Lower lobe of right lung (tissue), 2 donors: ENCODE measurements at regions not wholly inside any gene's neighbourhood (a gene's known extent, or its start where the extent isn't known, plus 50 kb on each side); places are given as distances from the start of the nearest gene placed in this dataset.

ENCODE experiments used
- ATAC-seq, 2 donors: fragments of 200-7000 bp; cut with Tn5 transposase; one replicate each; pipeline ENCODE4 v1.9.1; 2020 to 2022; ENCODE audit warnings: mild to moderate bottlenecking in 2 of 2, moderate library complexity in 2 of 2
- DNase-seq: peaks from one replicate; pipeline ENCODE4 v3.0.0-alpha.2; 2020
- H3K27ac ChIP-seq: fragments of 200-600 bp; one replicate; pipeline ENCODE4 v1.8.0; 2022
- H3K27me3 ChIP-seq: fragments of 200-600 bp; one replicate; pipeline ENCODE4 v1.8.0; 2022; ENCODE audit warnings: low read depth
- H3K36me3 ChIP-seq: fragments of 200-600 bp; one replicate; pipeline ENCODE4 v1.8.0; 2022; ENCODE audit warnings: mild to moderate bottlenecking
- H3K4me1 ChIP-seq: fragments of 200-600 bp; one replicate; pipeline ENCODE4 v1.8.0; 2022
- H3K4me3 ChIP-seq: fragments of 200-600 bp; one replicate; pipeline ENCODE4 v1.8.0; 2022; ENCODE audit warnings: mild to moderate bottlenecking
- H3K9me3 ChIP-seq: fragments of 200-600 bp; one replicate; pipeline ENCODE4 v1.8.0; 2022
- intact Hi-C: fragments of 100-400 bp; cut with DNase I; formaldehyde crosslinking; loops from one replicate; pipeline ENCODE4 v1.11.0; 2022
- TF ChIP-seq, protein P1 (sequence below): fragments of 200-600 bp; IDR thresholded peaks from one replicate; pipeline ENCODE4 v1.8.0; 2022; ENCODE audit warnings: antibody characterized with exemption, mild to moderate bottlenecking
- donor health status: DM: no; HTN: yes; CAD: no; lungs with severe emphysema.

DNA sequence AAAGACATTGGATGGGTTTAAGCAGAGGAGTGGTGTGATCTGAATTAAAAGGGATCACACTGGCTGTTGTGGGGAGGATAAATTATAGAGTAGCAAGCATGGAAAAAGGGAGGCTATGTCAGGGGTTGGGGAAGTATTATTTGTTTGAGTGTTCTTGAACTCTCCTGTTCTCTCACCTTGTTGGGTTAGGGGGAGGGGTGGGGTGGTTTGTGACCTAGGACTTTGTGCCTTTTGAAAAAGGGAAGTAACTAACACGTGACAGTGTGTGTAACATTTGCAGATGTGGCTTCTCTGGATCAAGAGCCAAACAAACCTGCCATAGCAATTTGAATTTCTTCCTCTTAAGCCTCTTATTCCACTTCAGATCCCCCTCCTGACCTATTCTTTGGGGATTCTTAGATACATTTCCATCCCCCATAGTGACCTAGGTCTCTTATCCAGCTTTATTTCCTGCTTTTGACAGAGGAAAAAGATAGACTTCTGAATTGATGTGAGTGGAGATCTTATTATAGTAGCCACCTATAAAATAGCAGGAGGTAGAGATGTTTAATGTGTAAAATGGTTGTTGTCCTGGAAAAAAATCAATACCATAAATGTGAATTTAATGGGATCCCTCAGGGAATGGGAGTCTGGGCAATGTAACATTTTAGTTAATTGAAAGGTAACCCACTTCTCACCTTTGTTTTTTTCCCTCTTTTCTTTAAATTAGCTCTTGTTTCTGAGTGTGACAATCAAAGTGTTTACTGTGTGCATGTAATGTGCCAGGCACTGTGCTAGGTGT lies 120.4 kb downstream of the CT47B1 start:
- Histone ChIP-seq H3K36me3 (no peaks in the 10 kb centered on the region), H3K4me3 (no peak overlapping the region), H3K27me3 (no peaks in the 10 kb centered on the region), H3K27ac (no peak overlapping the region), H3K9me3 (no peaks in the 10 kb centered on the region), H3K4me1 (no peaks in the 10 kb centered on the region)
- TF ChIP-seq, protein P1, sequence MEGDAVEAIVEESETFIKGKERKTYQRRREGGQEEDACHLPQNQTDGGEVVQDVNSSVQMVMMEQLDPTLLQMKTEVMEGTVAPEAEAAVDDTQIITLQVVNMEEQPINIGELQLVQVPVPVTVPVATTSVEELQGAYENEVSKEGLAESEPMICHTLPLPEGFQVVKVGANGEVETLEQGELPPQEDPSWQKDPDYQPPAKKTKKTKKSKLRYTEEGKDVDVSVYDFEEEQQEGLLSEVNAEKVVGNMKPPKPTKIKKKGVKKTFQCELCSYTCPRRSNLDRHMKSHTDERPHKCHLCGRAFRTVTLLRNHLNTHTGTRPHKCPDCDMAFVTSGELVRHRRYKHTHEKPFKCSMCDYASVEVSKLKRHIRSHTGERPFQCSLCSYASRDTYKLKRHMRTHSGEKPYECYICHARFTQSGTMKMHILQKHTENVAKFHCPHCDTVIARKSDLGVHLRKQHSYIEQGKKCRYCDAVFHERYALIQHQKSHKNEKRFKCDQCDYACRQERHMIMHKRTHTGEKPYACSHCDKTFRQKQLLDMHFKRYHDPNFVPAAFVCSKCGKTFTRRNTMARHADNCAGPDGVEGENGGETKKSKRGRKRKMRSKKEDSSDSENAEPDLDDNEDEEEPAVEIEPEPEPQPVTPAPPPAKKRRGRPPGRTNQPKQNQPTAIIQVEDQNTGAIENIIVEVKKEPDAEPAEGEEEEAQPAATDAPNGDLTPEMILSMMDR, result no peak
- no peak for DNase-seq
- ATAC-seq, result peak in 1 of 2 donors; percentile 56
- intact Hi-C loops, result no loop called here

DNA sequence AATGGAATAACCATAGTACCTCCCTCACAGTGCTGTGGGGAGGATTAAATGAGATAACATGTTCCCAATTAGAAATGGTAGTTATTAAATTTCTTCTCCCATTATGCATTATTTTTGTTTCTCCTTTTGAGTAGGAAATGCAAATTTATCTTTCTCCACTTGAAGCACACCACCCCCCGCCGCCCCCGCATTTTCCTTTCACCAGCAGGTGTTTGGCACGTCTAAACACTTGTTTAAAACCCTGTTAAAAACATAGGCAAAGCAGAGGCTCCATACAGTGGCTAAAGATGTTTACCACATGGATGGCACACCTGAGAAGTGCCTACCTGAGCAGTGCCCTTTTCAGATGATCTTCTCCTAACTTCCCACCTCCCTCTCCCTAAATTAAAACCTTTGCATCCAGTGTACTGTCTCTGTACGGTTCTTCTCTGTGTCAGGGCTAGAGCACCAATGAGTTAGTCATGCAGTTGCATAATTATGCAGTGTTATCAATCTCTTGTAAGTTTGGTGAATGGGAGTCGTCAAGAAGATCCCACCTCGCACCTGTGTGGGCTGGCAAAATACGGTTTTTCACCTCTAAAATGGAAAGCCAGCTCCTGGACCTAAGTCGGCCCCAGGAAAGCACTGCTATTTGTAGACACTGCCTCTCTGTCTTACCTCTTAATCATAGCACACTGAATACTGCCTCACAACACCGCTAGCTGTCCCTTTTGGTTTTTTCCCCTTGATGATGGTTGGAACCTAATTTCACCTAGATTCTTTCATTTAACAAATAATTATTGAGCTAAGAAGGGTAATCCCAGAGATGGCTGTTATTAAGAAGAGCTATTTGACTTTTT lies 122.0 kb downstream of the CT47B1 start:
- TF ChIP-seq, protein P1, result no peak
- ATAC-seq, result no peak
- intact Hi-C loops, result no loop called here
- H3K4me1 ChIP-seq, result no peaks in the 10 kb centered on the region
- DNase-seq, result no peak
- H3K27ac ChIP-seq, result no peak overlapping the region
- no peaks in the 10 kb centered on the region for H3K36me3 ChIP-seq
- H3K9me3 ChIP-seq, result no peaks in the 10 kb centered on the region
- no peak overlapping the region for H3K4me3 ChIP-seq
- no peaks in the 10 kb centered on the region for H3K27me3 ChIP-seq

DNA sequence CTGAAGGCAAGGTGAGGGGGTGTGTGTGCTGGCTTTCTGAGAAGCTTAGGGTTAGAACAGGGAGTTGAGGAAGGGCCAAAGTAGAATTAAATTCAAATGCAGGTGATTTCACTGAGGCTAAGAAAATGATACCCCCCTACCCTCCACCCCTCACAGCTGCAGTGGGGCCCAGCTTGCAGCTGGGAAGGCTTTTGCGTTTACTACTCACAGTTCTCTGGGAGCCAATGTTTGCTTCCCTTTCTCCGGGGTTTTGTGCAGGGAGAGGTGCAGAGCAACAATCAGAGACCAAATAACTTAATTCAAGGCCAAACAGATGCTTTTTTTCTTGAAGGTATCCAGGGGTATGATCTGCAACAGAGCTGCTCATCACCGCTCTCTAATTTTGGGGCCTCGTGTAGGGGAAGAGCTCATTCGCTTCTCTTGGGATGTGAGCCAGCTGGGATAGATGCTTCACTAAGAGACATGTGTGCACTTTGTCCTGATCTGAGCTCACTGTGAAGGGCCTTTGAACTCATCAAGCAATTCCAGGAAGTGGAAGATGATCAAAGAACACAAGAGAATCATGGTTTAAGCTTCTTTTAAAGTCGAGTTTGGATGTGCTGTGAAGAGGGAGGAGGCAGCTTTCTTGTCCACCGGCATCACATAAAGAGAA lies 122.7 kb upstream of the C1GALT1C1 start:
- Histone ChIP-seq H3K4me1 (no peaks in the 10 kb centered on the region), H3K4me3 (no peak overlapping the region), H3K36me3 (no peaks in the 10 kb centered on the region), H3K27ac (no peak overlapping the region), H3K9me3 (no peaks in the 10 kb centered on the region), H3K27me3 (no peaks in the 10 kb centered on the region)
- DNase-seq (no peak), ATAC-seq (no peak)
- TF ChIP-seq, protein P1, result no peak
- intact Hi-C loops, result no loop called here

- Histone ChIP-seq H3K9me3 (no peaks in the 10 kb centered on the region), H3K4me1 (no peaks in the 10 kb centered on the region), H3K36me3 (no peaks in the 10 kb centered on the region), H3K27ac (no peak overlapping the region), H3K27me3 (no peaks in the 10 kb centered on the region), H3K4me3 (no peak overlapping the region)
- TF ChIP-seq, protein P1, result no peak
- intact Hi-C loops, result no loop called here
- DNase-seq, result no peak
- ATAC-seq, result no peak
Observed at GRCh38 chrX:120751683-120752082, 121.8 kb upstream of the C1GALT1C1 start.

GRCh38 chrX:120750381-120750780 lies 120.5 kb upstream of the C1GALT1C1 start:
- Histone ChIP-seq H3K4me1 (no peaks in the 10 kb centered on the region), H3K4me3 (no peak overlapping the region), H3K36me3 (no peaks in the 10 kb centered on the region), H3K27me3 (no peaks in the 10 kb centered on the region), H3K27ac (no peak overlapping the region), H3K9me3 (no peaks in the 10 kb centered on the region)
- ATAC-seq (no peak), DNase-seq (no peak)
- TF ChIP-seq, protein P1, result no peak
- intact Hi-C loops, result no loop called here
